Transverse colon (tissue), 4 donors: ENCODE measurements at regions not wholly inside any gene's neighbourhood (a gene's known extent, or its start where the extent isn't known, plus 50 kb on each side); places are given as distances from the start of the nearest gene placed in this dataset.

Experiments
- DNase-seq: peaks from one replicate; pipeline ENCODE4 v3.0.0-alpha.2; 2019
- H3K27ac ChIP-seq, 4 donors: fragments of 200-600 bp; sonication (generic); 2 replicates each; pipeline ENCODE4 v1.5.1; 2016 to 2018; ENCODE audit warnings: inconsistent platforms in 4 of 4
- H3K27me3 ChIP-seq: fragments of 200-600 bp; sonication (generic); 2 replicates; pipeline ENCODE4 v1.5.1; 2017; ENCODE audit warnings: inconsistent platforms
- H3K36me3 ChIP-seq, 4 donors: fragments of 200-600 bp; sonication (generic); 2 replicates each; pipeline ENCODE4 v1.5.1; 2017 to 2019; ENCODE audit warnings: inconsistent platforms in 4 of 4
- H3K4me1 ChIP-seq, 4 donors: fragments of 200-600 bp; sonication (generic); 2 replicates each; pipeline ENCODE4 v1.5.1; 2017 to 2020; ENCODE audit warnings: inconsistent platforms in 4 of 4
- H3K4me3 ChIP-seq, 4 donors: fragments of 200-600 bp; sonication (generic); 1 replicate in 1 of 4; 2 replicates in 3 of 4; pipeline versions ENCODE4 v1.5.1 to v1.6.1; 2017 to 2019; ENCODE audit warnings: inconsistent platforms in 4 of 4
- H3K9me3 ChIP-seq, 2 donors: fragments of 200-600 bp; sonication (generic); 2 replicates each; pipeline ENCODE4 v1.5.1; 2017 to 2019; ENCODE audit warnings: inconsistent platforms in 2 of 2
- CTCF ChIP-seq, 5 experiments: fragments of 200-600 bp in 3 of 5; fragments of 450-650 bp in 2 of 5; sonication (generic) in 3 of 5; IDR thresholded peaks; 1 replicate in 2 of 5; 2 replicates in 3 of 5; pipeline ENCODE4 v1.5.1; 2016 to 2017; ENCODE audit warnings: antibody characterized with exemption in 5 of 5, inconsistent platforms in 3 of 5, mild to moderate bottlenecking in 2 of 5, moderate library complexity in 1 of 5
- EP300 ChIP-seq: sonication (generic); formaldehyde crosslinking; IDR thresholded peaks from one replicate; pipeline ENCODE4 v1.6.1; 2017; ENCODE audit warnings: antibody characterized with exemption, low read depth
- POLR2A ChIP-seq: fragments of 450-650 bp; IDR thresholded peaks from one replicate; pipeline ENCODE4 v1.6.1; 2016; ENCODE audit warnings: antibody characterized with exemption, mild to moderate bottlenecking, moderate library complexity
- POLR2AphosphoS5 ChIP-seq, 3 donors: sonication (generic); formaldehyde crosslinking; IDR thresholded peaks; one replicate each; pipeline ENCODE4 v1.6.1; 2016; ENCODE audit warnings: antibody characterized with exemption in 3 of 3
- WGBS, 2 donors: methylation state at CpG; one replicate each; pipeline ENCODE4 v1.1.5; 2018; ENCODE audit warnings: low coverage in 1 of 2; 5-methylcytosine and 5-hydroxymethylcytosine counted together
- in situ Hi-C, 4 donors: fragments of 200-750 bp; cut with MboI; loops; one replicate each; pipeline versions ENCODE4 v1.15.0 to v1.15.1; 2017; ENCODE audit warnings: low sequenced_read_pairs in 3 of 4, low pct_ligation_motif_present in 1 of 4, low pct_unique_long_range_greater_than_20kb in 1 of 4
- intact Hi-C: fragments of 100-400 bp; cut with DNase I; formaldehyde crosslinking; loops from one replicate; pipeline ENCODE4 v1.15.1; 2023; ENCODE audit warnings: low total_unique reads

DNA sequence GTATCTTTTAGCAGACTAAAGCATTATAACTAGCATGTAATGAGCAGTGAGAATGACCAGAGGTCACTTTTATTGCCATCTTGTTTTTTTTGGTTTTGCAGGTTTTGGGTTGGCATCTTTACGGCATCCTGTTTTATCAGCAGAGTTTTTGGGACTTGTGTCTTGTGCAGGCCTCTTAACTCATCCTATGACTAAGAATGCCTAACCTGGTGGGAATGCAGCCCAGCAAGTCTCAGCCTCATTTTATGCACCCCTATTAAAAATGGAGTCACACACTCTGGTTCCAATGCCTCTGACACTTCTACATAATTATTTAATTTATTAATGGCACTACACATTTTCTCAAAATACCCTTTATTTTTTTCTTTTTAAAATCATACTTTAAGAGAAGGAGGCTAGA, 726.5 kb upstream of the RIOK2 start:
- Histone ChIP-seq H3K36me3 (no peaks in the 10 kb centered on the region), H3K27me3 (no peaks in the 10 kb centered on the region), H3K4me1 (peaks cover 0 to 20% (median 12%) of the 10 kb centered on the region in 4 donors), H3K9me3 (peaks cover 3 to 4% of the 10 kb centered on the region in 2 donors), H3K4me3 (no peak overlapping the region), H3K27ac (no peak overlapping the region)
- 84 to 89% methylated on average over 1 of the region's 1 CpG for WGBS, 2 donors
- TF ChIP-seq CTCF (IDR thresholded peaks at IDR 0.05) (no peak), EP300 (no peak), POLR2A (no peak), POLR2AphosphoS5 (IDR thresholded peaks at IDR 0.05) (no peak)
- no peak for DNase-seq
- in situ Hi-C loops, result no loop called here
- intact Hi-C loops, result no loop called here

DNA sequence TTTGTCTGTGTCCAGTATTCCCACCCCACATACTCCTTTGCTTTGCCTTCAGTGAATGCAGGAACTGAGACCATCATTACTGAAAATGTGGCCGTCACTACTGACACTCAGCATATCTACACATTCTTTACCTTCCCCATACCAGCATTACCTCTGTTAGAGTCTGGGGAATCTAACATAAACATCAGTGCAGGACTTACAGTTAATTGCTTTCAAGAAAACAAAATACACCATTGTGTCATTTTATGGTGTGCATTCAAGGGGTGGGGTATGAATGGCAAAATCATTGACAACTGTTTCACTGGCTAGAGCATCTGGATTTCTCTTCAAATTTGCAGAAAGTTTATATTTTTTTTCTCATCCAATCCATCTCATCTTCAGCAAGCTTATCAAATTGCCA, 731.4 kb upstream of the RIOK2 start:
- Histone ChIP-seq H3K4me3 (no peak overlapping the region), H3K4me1 (peaks cover 0 to 18% (median 13%) of the 10 kb centered on the region in 4 donors), H3K9me3 (no peaks in the 10 kb centered on the region), H3K36me3 (no peaks in the 10 kb centered on the region), H3K27me3 (no peaks in the 10 kb centered on the region), H3K27ac (peak overlapping the region; percentile 47 to 63 (median 58))
- in situ Hi-C loops (no loop called here), intact Hi-C loops (loop anchor here (2.0 kb wide), 1 partner anchor 60 kb away; no protein-coding TSS in a partner anchor)
- WGBS, 2 donors, result 20 to 46% methylated on average over 1 of the region's 1 CpG
- DNase-seq, result no peak
- TF ChIP-seq CTCF (IDR thresholded peaks at IDR 0.05) (no peak), EP300 (no peak), POLR2A (no peak), POLR2AphosphoS5 (IDR thresholded peaks at IDR 0.05) (no peak)

GRCh38 chr5:97915106-97915505, 732.1 kb upstream of the RIOK2 start:
- intact Hi-C loops, result loop anchor here (2.0 kb wide), 1 partner anchor 60 kb away; no protein-coding TSS in a partner anchor
- H3K27me3 ChIP-seq, result no peaks in the 10 kb centered on the region
- DNase-seq, result no peak

GRCh38 chr5:97918057-97918456, 735.0 kb upstream of the RIOK2 start:
- in situ Hi-C loops, result no loop called here
- no peak for DNase-seq

More at GRCh38 chr5:97915106-97915505, 732.1 kb upstream of the RIOK2 start:
- WGBS, 2 donors, result 33 to 50% methylated on average over 1 of the region's 1 CpG
- peak overlapping the region; percentile 47 to 63 (median 58) for H3K27ac ChIP-seq
- H3K4me1 ChIP-seq, result peaks cover 0 to 18% (median 13%) of the 10 kb centered on the region in 4 donors
- H3K36me3 ChIP-seq, result no peaks in the 10 kb centered on the region
- TF ChIP-seq EP300, result no peak
- TF ChIP-seq POLR2A, result no peak
- no peak for TF ChIP-seq CTCF (IDR thresholded peaks at IDR 0.05)
- no peak for TF ChIP-seq POLR2AphosphoS5 (IDR thresholded peaks at IDR 0.05)
- H3K4me3 ChIP-seq, result no peak overlapping the region
- H3K9me3 ChIP-seq, result no peaks in the 10 kb centered on the region
- in situ Hi-C loops, result no loop called here

GRCh38 chr5:97918620-97919019, 735.6 kb upstream of the RIOK2 start:
- in situ Hi-C loops, result no loop called here
- H3K36me3 ChIP-seq, result no peaks in the 10 kb centered on the region
- WGBS, 2 donors, result 47 to 62% methylated on average over 2 of the region's 2 CpGs
- H3K4me3 ChIP-seq, result no peak overlapping the region
- no peaks in the 10 kb centered on the region for H3K27me3 ChIP-seq
- intact Hi-C loops, result no loop called here
- H3K4me1 ChIP-seq, result peaks cover 0 to 13% (median 10%) of the 10 kb centered on the region in 4 donors
- no peak for DNase-seq
- no peaks in the 10 kb centered on the region for H3K9me3 ChIP-seq
- TF ChIP-seq POLR2AphosphoS5 (IDR thresholded peaks at IDR 0.05) (no peak), CTCF (IDR thresholded peaks at IDR 0.05) (no peak), EP300 (no peak), POLR2A (no peak)
- H3K27ac ChIP-seq, result no peak overlapping the region

More at GRCh38 chr5:97918057-97918456, 735.0 kb upstream of the RIOK2 start:
- Histone ChIP-seq H3K36me3 (no peaks in the 10 kb centered on the region), H3K4me3 (no peak overlapping the region), H3K4me1 (peaks cover 0 to 18% (median 13%) of the 10 kb centered on the region in 4 donors), H3K9me3 (no peaks in the 10 kb centered on the region), H3K27ac (no peak overlapping the region), H3K27me3 (no peaks in the 10 kb centered on the region)
- WGBS, 2 donors, result 74 to 91% methylated on average over 1 of the region's 1 CpG
- no peak for TF ChIP-seq POLR2A
- intact Hi-C loops, result no loop called here
